Activated T-cell treated with anti-CD3 and anti-CD28 coated beads, Interleukin-2, amount 50 U/mL, for 72 hours (primary cell): ENCODE measurements at regions not wholly inside any gene's neighbourhood (a gene's known extent, or its start where the extent isn't known, plus 50 kb on each side); places are given as distances from the start of the nearest gene placed in this dataset.

Experiments used
- ATAC-seq, 2 donors: fragments of 150-1000 bp; cut with Tn5 transposase; replicated peaks in 1 of 2; 2 replicates each; pipeline ENCODE4 v1.10.0; 2021; ENCODE audit warnings: moderate library complexity in 2 of 2, mild to moderate bottlenecking in 1 of 2
- DNase-seq, 2 donors: peaks; one replicate each; pipeline ENCODE4 v3.0.0; 2021 to 2022; ENCODE audit warnings: mixed read lengths in 1 of 2
- H3K27ac Mint-ChIP-seq: one replicate; pipeline ENCODE4 v1.8.0; 2022; ENCODE audit warnings: mild to moderate bottlenecking, moderate library complexity, mixed read lengths
- H3K27me3 Mint-ChIP-seq: one replicate; pipeline ENCODE4 v1.8.0; 2022; ENCODE audit warnings: low read depth, mixed read lengths
- H3K36me3 Mint-ChIP-seq, 2 donors: one replicate each; pipeline ENCODE4 v1.8.0; 2022; ENCODE audit warnings: mixed read lengths in 2 of 2, mild to moderate bottlenecking in 1 of 2; ENCODE audit not compliant: insufficient read depth in 2 of 2
- H3K4me1 Mint-ChIP-seq: one replicate; pipeline ENCODE4 v1.8.0; 2022; ENCODE audit warnings: low read depth, mixed read lengths
- H3K4me3 Mint-ChIP-seq, 2 donors: one replicate each; pipeline ENCODE4 v1.8.0; 2022; ENCODE audit warnings: mild to moderate bottlenecking in 2 of 2, mixed read lengths in 2 of 2, moderate library complexity in 2 of 2
- H3K9me3 Mint-ChIP-seq, 2 donors: one replicate each; pipeline ENCODE4 v1.8.0; 2022; ENCODE audit warnings: mixed read lengths in 2 of 2

DNA sequence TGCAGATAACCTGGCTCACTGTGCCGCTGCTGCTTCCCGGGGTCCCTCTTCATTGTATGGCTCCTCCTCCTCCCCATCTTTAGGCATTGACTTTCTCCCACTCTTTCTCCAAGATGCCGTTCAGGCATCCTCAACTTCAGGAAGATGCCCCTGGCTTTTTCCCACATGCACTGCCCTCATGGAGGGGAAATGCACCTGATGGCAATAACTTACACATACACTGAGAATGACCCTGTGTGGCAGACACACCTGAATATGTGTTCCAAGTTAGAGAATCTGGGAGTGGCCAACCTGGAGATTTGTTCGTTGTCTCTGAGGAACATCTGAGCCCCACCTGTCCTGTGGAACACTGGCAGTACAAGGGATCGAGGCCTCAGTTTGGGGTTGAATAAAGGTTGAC lies 273.9 kb upstream of the CHD6 start:
- H3K27me3 Mint-ChIP-seq: no peaks in the 10 kb centered on the region
- H3K4me1 Mint-ChIP-seq: no peaks in the 10 kb centered on the region
- no peak overlapping the region for H3K4me3 Mint-ChIP-seq
- no peak for DNase-seq
- no peaks in the 10 kb centered on the region for H3K36me3 Mint-ChIP-seq
- ATAC-seq: no peak
- H3K9me3 Mint-ChIP-seq: no peaks in the 10 kb centered on the region
- H3K27ac Mint-ChIP-seq: no peak overlapping the region

- no peaks in the 10 kb centered on the region for H3K36me3 Mint-ChIP-seq
- no peak overlapping the region for H3K27ac Mint-ChIP-seq
- H3K4me3 Mint-ChIP-seq: no peak overlapping the region
- H3K4me1 Mint-ChIP-seq: no peaks in the 10 kb centered on the region
- ATAC-seq (no peak), DNase-seq (no peak)
- no peaks in the 10 kb centered on the region for H3K27me3 Mint-ChIP-seq
- no peaks in the 10 kb centered on the region for H3K9me3 Mint-ChIP-seq
These were observed 271.7 kb upstream of the CHD6 start for GRCh38 chr20:41889844-41890224.

- no peak overlapping the region for H3K27ac Mint-ChIP-seq
These were observed 271.1 kb upstream of the CHD6 start for GRCh38 chr20:41889126-41889843.

DNA sequence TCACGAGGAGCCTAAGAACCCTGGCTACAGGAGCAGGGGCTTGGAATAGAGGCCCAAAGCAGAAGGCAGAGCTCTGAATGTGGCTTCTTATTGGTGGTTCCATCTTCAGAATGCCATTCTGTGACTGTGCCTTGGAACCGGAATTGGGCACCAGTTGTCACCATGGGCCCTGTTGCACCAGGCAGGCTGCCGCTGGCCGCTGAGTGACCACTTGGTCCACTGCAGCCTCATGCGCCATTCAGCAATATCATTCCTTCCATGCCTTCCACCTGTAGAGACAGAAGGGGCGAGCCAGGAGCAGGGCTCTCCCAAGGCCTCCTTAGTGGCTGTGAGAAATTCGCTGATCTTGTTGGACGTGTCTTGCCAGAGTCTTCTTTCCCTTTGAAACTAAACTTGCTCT lies 270.3 kb upstream of the CHD6 start:
- Mint-ChIP-seq H3K36me3 (no peaks in the 10 kb centered on the region), H3K4me3 (no peak overlapping the region), H3K27me3 (no peaks in the 10 kb centered on the region), H3K9me3 (no peaks in the 10 kb centered on the region), H3K27ac (no peak overlapping the region), H3K4me1 (no peaks in the 10 kb centered on the region)
- no peak for DNase-seq
- ATAC-seq: no peak

More at GRCh38 chr20:41889126-41889843, 271.1 kb upstream of the CHD6 start:
- no peaks in the 10 kb centered on the region for H3K36me3 Mint-ChIP-seq
- no peak for DNase-seq
- no peaks in the 10 kb centered on the region for H3K4me1 Mint-ChIP-seq
- no peaks in the 10 kb centered on the region for H3K27me3 Mint-ChIP-seq
- H3K4me3 Mint-ChIP-seq: no peak overlapping the region
- no peaks in the 10 kb centered on the region for H3K9me3 Mint-ChIP-seq
- ATAC-seq: no peak

DNA sequence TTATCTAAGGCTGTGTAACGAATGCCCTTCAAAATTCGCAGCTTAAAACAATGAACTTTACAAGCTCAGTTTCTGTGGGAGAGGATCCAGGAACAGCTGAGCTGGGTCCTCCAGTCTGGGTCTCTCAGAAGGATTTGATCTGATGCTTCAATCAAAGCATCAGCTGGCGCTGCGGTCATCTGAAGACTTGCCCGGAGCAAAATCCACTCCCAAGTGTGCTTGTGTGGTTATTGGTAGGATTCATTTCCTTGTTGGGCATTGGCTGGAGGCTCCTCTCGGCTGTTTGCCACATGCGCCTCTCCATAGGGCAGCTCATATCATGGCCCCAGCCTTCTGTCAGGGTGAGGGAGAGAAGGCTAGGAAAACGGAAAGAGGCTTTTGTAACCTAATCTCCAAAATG lies 269.3 kb upstream of the CHD6 start:
- no peaks in the 10 kb centered on the region for H3K4me1 Mint-ChIP-seq
- H3K36me3 Mint-ChIP-seq: no peaks in the 10 kb centered on the region
- no peak overlapping the region for H3K4me3 Mint-ChIP-seq
- no peak overlapping the region for H3K27ac Mint-ChIP-seq
- no peaks in the 10 kb centered on the region for H3K27me3 Mint-ChIP-seq
- no peak for ATAC-seq
- peaks cover 0 to 2% of the 10 kb centered on the region in 2 donors for H3K9me3 Mint-ChIP-seq
- DNase-seq: no peak

DNA sequence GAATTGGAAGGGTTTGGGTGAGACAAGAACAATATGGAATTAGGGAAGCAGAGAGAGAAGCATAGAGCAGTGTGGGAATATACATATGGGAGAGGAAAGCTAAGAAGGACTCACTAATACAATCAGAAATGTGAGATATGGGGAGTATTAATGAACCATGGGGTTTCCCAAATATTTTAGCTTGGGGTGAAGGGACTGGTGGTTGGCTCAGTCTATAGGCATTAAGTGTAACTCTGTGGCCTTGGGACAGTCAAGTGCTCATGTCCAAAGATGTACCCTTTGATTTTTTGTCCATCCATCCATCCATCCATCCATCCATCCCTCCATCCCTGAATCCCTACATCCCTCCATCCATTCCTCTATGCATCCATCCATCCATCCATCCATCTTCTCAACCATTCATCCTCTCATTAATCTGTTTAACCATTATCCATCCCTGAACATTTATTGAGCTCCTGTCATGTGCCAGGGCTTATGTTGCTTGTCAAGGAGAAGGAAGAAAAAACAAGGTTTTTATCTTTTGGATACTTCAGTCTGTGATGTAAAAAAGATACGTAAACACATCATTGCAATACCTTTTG lies 263.4 kb upstream of the CHD6 start:
- no peaks in the 10 kb centered on the region for H3K36me3 Mint-ChIP-seq
- H3K27ac Mint-ChIP-seq: no peak overlapping the region
- H3K4me1 Mint-ChIP-seq: no peaks in the 10 kb centered on the region
- no peak for DNase-seq
- no peaks in the 10 kb centered on the region for H3K27me3 Mint-ChIP-seq
- no peak for ATAC-seq
- no peak overlapping the region for H3K4me3 Mint-ChIP-seq
- H3K9me3 Mint-ChIP-seq: peaks cover 2 to 3% of the 10 kb centered on the region in 2 donors

GRCh38 chr20:41879123-41879522 lies 260.9 kb upstream of the CHD6 start:
- no peak overlapping the region for H3K4me3 Mint-ChIP-seq
- no peaks in the 10 kb centered on the region for H3K36me3 Mint-ChIP-seq
- no peak overlapping the region for H3K27ac Mint-ChIP-seq
- no peak for DNase-seq
- no peaks in the 10 kb centered on the region for H3K4me1 Mint-ChIP-seq
- no peaks in the 10 kb centered on the region for H3K27me3 Mint-ChIP-seq
- peaks cover 2 to 3% of the 10 kb centered on the region in 2 donors for H3K9me3 Mint-ChIP-seq
- no peak for ATAC-seq

- H3K27ac Mint-ChIP-seq: no peak overlapping the region
- H3K4me1 Mint-ChIP-seq: no peaks in the 10 kb centered on the region
- H3K9me3 Mint-ChIP-seq: peaks cover under 1 to 3% of the 10 kb centered on the region in 2 donors
- H3K36me3 Mint-ChIP-seq: no peaks in the 10 kb centered on the region
- no peak overlapping the region for H3K4me3 Mint-ChIP-seq
- no peak for ATAC-seq
- DNase-seq: no peak
- H3K27me3 Mint-ChIP-seq: peaks cover 2% of the 10 kb centered on the region
These were observed 259.7 kb upstream of the CHD6 start for GRCh38 chr20:41877911-41878310.

- Mint-ChIP-seq H3K4me3 (no peak overlapping the region), H3K4me1 (no peaks in the 10 kb centered on the region), H3K36me3 (no peaks in the 10 kb centered on the region), H3K27me3 (peaks cover 10% of the 10 kb centered on the region), H3K27ac (no peak overlapping the region), H3K9me3 (peaks cover 2 to 4% of the 10 kb centered on the region in 2 donors)
- DNase-seq (no peak), ATAC-seq (no peak)
These were observed 256.5 kb upstream of the CHD6 start for GRCh38 chr20:41874658-41875057.

DNA sequence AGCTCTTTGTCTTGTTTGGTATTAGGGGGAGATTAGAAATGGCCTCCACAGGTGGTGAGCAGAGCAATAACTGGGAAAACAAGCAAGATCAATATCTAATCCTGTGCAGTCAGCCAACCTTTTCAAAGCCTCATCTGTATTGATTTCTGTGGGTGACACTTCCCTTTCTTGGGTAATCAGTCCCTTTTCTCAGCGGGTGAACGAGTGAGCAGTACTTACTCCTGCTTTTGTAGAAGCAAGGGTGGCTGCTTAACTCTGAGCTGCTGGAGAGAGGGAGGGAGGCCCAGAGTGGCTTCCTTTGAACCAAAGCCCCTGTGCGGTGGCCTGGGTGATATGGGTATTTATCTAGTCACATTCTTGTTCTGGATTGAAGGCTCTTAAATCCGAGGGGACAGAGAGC lies 254.8 kb upstream of the CHD6 start:
- Mint-ChIP-seq H3K4me1 (no peaks in the 10 kb centered on the region), H3K36me3 (no peaks in the 10 kb centered on the region), H3K27ac (no peak overlapping the region), H3K4me3 (no peak overlapping the region), H3K9me3 (peaks cover 2 to 4% of the 10 kb centered on the region in 2 donors), H3K27me3 (peaks cover 10% of the 10 kb centered on the region)
- DNase-seq (no peak), ATAC-seq (no peak)

DNA sequence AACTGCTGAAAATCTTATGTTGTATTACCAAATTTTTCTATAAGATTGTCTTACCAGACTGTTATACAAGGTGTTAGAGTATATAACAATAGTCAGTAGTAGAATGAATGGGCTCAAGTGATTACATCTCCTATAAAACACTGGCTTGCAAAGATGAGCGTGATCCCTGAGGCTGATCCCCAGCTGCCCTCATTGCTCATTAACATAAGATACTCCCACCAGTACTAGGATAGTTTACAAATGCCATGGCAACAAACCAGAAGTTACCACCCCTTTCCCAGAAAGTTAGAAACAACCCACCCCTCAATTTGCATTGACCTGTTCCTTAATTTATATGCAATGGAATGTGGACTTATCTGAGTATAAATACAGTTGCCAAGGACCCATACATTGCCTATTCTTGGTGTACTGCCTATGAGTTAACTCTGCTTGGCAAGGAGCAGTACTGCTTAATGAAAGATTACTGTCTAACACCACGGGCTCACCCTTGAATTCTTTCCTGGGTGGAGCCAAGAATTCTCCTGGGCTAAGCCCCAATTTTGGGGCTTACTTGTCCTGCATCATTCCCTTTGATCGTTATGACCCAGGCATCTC lies 252.8 kb upstream of the CHD6 start:
- H3K4me3 Mint-ChIP-seq: no peak overlapping the region
- ATAC-seq (no peak), DNase-seq (no peak)
- H3K4me1 Mint-ChIP-seq: no peaks in the 10 kb centered on the region
- H3K36me3 Mint-ChIP-seq: no peaks in the 10 kb centered on the region
- H3K9me3 Mint-ChIP-seq: peaks cover 2 to 6% of the 10 kb centered on the region in 2 donors
- H3K27me3 Mint-ChIP-seq: peaks cover 10% of the 10 kb centered on the region
- no peak overlapping the region for H3K27ac Mint-ChIP-seq

DNA sequence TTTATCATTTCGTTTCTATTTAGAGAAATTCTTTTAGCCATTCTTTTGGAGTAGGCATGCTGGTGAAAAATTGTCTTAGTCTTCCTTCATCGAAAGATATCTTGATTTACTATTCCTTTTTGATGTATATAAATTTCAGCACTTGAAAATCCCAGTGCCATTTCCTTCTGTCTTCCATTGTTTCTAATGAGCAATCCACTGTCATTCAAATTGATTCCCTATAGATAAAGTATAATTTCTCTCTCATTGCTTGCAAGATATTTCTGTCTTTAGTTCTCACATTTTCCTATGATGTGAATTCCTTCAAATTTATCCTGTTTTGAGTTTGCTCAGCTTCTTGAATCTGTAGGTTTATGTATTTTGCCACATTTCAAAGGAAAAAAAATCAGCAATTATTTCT lies 251.1 kb upstream of the CHD6 start:
- Mint-ChIP-seq H3K9me3 (peaks cover 2 to 6% of the 10 kb centered on the region in 2 donors), H3K4me1 (no peaks in the 10 kb centered on the region), H3K27me3 (peaks cover 10% of the 10 kb centered on the region), H3K36me3 (no peaks in the 10 kb centered on the region), H3K4me3 (no peak overlapping the region), H3K27ac (no peak overlapping the region)
- ATAC-seq: no peak
- DNase-seq: no peak

GRCh38 chr20:41865938-41866337 lies 247.8 kb upstream of the CHD6 start:
- DNase-seq (no peak), ATAC-seq (no peak)
- Mint-ChIP-seq H3K9me3 (peaks cover 0 to 2% of the 10 kb centered on the region in 2 donors), H3K27me3 (no peaks in the 10 kb centered on the region), H3K36me3 (no peaks in the 10 kb centered on the region), H3K4me3 (no peak overlapping the region), H3K4me1 (no peaks in the 10 kb centered on the region), H3K27ac (no peak overlapping the region)

GRCh38 chr20:41862476-41862875 lies 244.3 kb upstream of the CHD6 start:
- ATAC-seq (no peak), DNase-seq (no peak)
- H3K4me1 Mint-ChIP-seq: no peaks in the 10 kb centered on the region
- H3K36me3 Mint-ChIP-seq: no peaks in the 10 kb centered on the region
- H3K9me3 Mint-ChIP-seq: no peaks in the 10 kb centered on the region
- no peak overlapping the region for H3K4me3 Mint-ChIP-seq
- no peak overlapping the region for H3K27ac Mint-ChIP-seq
- H3K27me3 Mint-ChIP-seq: no peaks in the 10 kb centered on the region
